Adrenal gland (tissue), 9 donors: ENCODE measurements at regions not wholly inside any gene's neighbourhood (a gene's known extent, or its start where the extent isn't known, plus 50 kb on each side); places are given as distances from the start of the nearest gene placed in this dataset.

Experiments used
- DNase-seq, 7 donors: peaks; one replicate each; pipeline ENCODE4 v3.0.0-alpha.2; 2019 to 2020
- H3K27ac ChIP-seq, 5 donors: fragments of 200-600 bp; sonication (generic) in 4 of 5; 1 replicate in 3 of 5; 2 replicates in 2 of 5; pipeline versions ENCODE4 v1.5.1 to v1.8.0; 2016 to 2020; ENCODE audit warnings: mild to moderate bottlenecking in 1 of 5
- H3K27me3 ChIP-seq: fragments of 200-600 bp; 2 replicates; pipeline ENCODE4 v1.8.0; 2021
- H3K36me3 ChIP-seq, 2 donors: fragments of 200-600 bp; replicated peaks in 1 of 2; 1 replicate in 1 of 2; 2 replicates in 1 of 2; pipeline versions ENCODE4 v1.5.1 to v1.8.0; 2018 to 2022
- H3K4me1 ChIP-seq, 2 donors: fragments of 200-600 bp; replicated peaks in 1 of 2; 1 replicate in 1 of 2; 2 replicates in 1 of 2; pipeline versions ENCODE4 v1.5.1 to v1.8.0; 2018 to 2021
- H3K4me3 ChIP-seq, 4 donors: fragments of 200-600 bp; sonication (generic) in 3 of 4; one replicate each; pipeline ENCODE4 v1.5.1; 2016 to 2018
- H3K9me3 ChIP-seq, 3 donors: fragments of 200-600 bp; sonication (generic) in 1 of 3; replicated peaks in 1 of 3; 1 replicate in 2 of 3; 2 replicates in 1 of 3; pipeline versions ENCODE4 v1.5.1 to v1.8.0; 2016 to 2021
- POLR2A ChIP-seq, 2 donors: fragments of 450-650 bp; IDR thresholded peaks; one replicate each; pipeline ENCODE4 v1.6.1; 2017; ENCODE audit warnings: antibody characterized with exemption in 2 of 2, mild to moderate bottlenecking in 2 of 2, moderate library complexity in 1 of 2
- WGBS, 4 donors: extraction: QIAGEN DNeasy Blood & Tissue Kit in 2 of 4; methylation state at CpG; one replicate each; pipeline versions ENCODE4 v1.1.5 to v1.1.7; 2013 to 2017; 5-methylcytosine and 5-hydroxymethylcytosine counted together
- intact Hi-C, 2 donors: fragments of 100-400 bp; cut with DNase I; formaldehyde crosslinking; loops; one replicate each; pipeline versions ENCODE4 v1.14.1 to v1.15.0; 2022 to 2023
- TF ChIP-seq, protein P1 (sequence below), 6 experiments: fragments of 450-650 bp in 4 of 6; fragments of 200-600 bp in 2 of 6; sonication (generic) in 1 of 6; IDR thresholded peaks; 1 replicate in 5 of 6; 2 replicates in 1 of 6; pipeline versions ENCODE4 v1.5.1 to v1.8.0; 2016 to 2021; ENCODE audit warnings: antibody characterized with exemption in 6 of 6, mild to moderate bottlenecking in 2 of 6, moderate library complexity in 1 of 6
- donor health status: healthy with polysubstance abuse.
- donor health status: Bipolar disorder and iron deficiency.
- donor health status: DM: yes; HTN: yes; CAD: no.
- donor health status: DM: no; HTN: no; CAD: no.
- donor health status: DM: no; HTN: no; CAD: no.

DNA sequence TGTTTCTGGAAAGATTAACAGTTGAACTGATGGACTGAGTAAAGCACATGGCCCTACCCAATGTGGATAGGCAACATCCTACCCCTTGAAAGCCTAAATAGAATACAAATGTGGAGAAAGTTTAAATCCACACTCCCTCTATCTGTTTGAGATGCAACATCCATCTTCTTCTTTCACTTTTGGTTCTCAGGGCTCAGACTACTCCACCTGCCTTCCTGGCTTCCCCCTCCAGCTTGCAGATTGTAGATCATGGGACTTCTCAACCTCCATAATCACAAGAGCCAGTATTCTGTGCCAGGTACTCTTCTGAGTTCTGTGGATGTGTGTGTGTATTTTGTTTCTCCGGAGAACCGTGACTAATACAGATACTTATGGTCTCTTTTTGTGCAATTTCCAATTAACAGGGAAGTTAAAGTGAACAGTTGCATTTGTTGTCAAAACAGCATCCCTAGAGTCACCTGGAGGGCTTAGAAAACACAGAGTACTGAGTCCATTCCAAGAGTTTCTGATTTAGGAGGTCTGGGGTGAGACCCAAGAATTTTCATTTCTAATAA lies 590.3 kb upstream of the MIR17HG start:
- no peaks in the 10 kb centered on the region for H3K9me3 ChIP-seq
- TF ChIP-seq, protein P1, sequence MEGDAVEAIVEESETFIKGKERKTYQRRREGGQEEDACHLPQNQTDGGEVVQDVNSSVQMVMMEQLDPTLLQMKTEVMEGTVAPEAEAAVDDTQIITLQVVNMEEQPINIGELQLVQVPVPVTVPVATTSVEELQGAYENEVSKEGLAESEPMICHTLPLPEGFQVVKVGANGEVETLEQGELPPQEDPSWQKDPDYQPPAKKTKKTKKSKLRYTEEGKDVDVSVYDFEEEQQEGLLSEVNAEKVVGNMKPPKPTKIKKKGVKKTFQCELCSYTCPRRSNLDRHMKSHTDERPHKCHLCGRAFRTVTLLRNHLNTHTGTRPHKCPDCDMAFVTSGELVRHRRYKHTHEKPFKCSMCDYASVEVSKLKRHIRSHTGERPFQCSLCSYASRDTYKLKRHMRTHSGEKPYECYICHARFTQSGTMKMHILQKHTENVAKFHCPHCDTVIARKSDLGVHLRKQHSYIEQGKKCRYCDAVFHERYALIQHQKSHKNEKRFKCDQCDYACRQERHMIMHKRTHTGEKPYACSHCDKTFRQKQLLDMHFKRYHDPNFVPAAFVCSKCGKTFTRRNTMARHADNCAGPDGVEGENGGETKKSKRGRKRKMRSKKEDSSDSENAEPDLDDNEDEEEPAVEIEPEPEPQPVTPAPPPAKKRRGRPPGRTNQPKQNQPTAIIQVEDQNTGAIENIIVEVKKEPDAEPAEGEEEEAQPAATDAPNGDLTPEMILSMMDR (IDR thresholded peaks at IDR 0.05) = no peak
- TF ChIP-seq POLR2A (IDR thresholded peaks at IDR 0.05) = no peak
- intact Hi-C loops = no loop called here
- no peaks in the 10 kb centered on the region for H3K36me3 ChIP-seq
- no peak overlapping the region for H3K4me3 ChIP-seq
- WGBS, 4 donors = 72 to 85% (median 78%) methylated on average over 2 of the region's 2 CpGs
- no peak for DNase-seq
- no peaks in the 10 kb centered on the region for H3K4me1 ChIP-seq
- no peak overlapping the region for H3K27ac ChIP-seq
- no peaks in the 10 kb centered on the region for H3K27me3 ChIP-seq

- H3K9me3 ChIP-seq = no peaks in the 10 kb centered on the region
- no peaks in the 10 kb centered on the region for H3K36me3 ChIP-seq
- intact Hi-C loops = no loop called here
- WGBS, 4 donors = 43 to 100% (median 93%) methylated on average over 1 of the region's 1 CpG
- no peak overlapping the region for H3K27ac ChIP-seq
- H3K4me3 ChIP-seq = no peak overlapping the region
- no peaks in the 10 kb centered on the region for H3K27me3 ChIP-seq
- no peaks in the 10 kb centered on the region for H3K4me1 ChIP-seq
- TF ChIP-seq, protein P1 (IDR thresholded peaks at IDR 0.05) = no peak
- no peak for TF ChIP-seq POLR2A (IDR thresholded peaks at IDR 0.05)
- DNase-seq = no peak
Observed at GRCh38 chr13:90760639-90761038, 586.8 kb upstream of the MIR17HG start.

DNA sequence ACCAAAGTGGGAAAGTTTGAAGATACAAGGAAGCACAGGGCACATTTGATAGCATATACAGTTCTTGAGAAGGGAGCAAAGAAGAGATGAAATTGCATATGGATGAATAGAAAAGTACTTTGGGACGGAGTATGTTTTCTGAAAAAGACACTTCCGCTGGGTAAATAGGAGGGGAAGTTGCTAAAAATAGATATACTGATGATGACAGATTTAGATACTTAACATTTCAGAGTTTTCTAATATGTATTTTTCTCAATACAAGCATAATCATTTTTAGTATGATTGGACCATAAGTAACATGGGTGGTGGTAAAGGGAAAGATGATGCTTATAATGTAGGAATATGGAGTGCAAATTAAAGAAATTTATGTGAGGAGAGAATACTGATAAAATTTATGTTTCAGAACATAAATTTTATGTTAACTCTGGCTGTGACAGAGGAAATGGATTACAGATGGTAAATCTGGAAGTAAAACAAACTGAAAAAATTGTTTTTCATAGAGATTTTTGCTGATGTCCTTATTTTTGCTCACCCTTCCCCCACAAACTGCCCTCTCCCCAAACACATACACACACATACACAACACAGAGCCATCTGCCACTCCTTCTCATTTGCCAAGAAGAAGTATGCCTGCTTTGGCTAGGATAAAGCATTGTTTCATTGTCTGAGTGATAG lies 583.9 kb upstream of the MIR17HG start:
- Histone ChIP-seq H3K4me3 (no peak overlapping the region), H3K9me3 (no peaks in the 10 kb centered on the region), H3K27me3 (no peaks in the 10 kb centered on the region), H3K27ac (no peak overlapping the region), H3K36me3 (no peaks in the 10 kb centered on the region), H3K4me1 (no peaks in the 10 kb centered on the region)
- TF ChIP-seq, protein P1 (IDR thresholded peaks at IDR 0.05) = no peak
- no peak for TF ChIP-seq POLR2A (IDR thresholded peaks at IDR 0.05)
- intact Hi-C loops = no loop called here
- WGBS, 4 donors = 43 to 48% (median 44%) methylated on average over 2 of the region's 2 CpGs
- no peak for DNase-seq

GRCh38 chr13:90766386-90766902 lies 581.0 kb upstream of the MIR17HG start:
- WGBS, 4 donors = 68 to 84% (median 82%) methylated on average over 1 of the region's 1 CpG
- no peak overlapping the region for H3K27ac ChIP-seq
- TF ChIP-seq POLR2A (IDR thresholded peaks at IDR 0.05) = no peak
- TF ChIP-seq, protein P1 (IDR thresholded peaks at IDR 0.05) = no peak
- H3K4me3 ChIP-seq = no peak overlapping the region
- intact Hi-C loops = no loop called here
- H3K4me1 ChIP-seq = no peaks in the 10 kb centered on the region
- no peaks in the 10 kb centered on the region for H3K9me3 ChIP-seq
- no peaks in the 10 kb centered on the region for H3K36me3 ChIP-seq
- H3K27me3 ChIP-seq = no peaks in the 10 kb centered on the region
- no peak for DNase-seq
